HG03103 (cell line): ENCODE measurements at regions not wholly inside any gene's neighbourhood (a gene's known extent, or its start where the extent isn't known, plus 50 kb on each side); places are given as distances from the start of the nearest gene placed in this dataset.
"Not testable (repeated sequence)": the region's sequence is repeated elsewhere in the genome, so short reads cannot be mapped to it uniquely, and the experiment has no call there.

Experiments used
- ATAC-seq: cut with Tn5 transposase; IDR thresholded peaks from one replicate; pipeline ENCODE4 v1.9.1; 2021; ENCODE audit warnings: low read depth; ENCODE audit not compliant: unreplicated experiment

DNA sequence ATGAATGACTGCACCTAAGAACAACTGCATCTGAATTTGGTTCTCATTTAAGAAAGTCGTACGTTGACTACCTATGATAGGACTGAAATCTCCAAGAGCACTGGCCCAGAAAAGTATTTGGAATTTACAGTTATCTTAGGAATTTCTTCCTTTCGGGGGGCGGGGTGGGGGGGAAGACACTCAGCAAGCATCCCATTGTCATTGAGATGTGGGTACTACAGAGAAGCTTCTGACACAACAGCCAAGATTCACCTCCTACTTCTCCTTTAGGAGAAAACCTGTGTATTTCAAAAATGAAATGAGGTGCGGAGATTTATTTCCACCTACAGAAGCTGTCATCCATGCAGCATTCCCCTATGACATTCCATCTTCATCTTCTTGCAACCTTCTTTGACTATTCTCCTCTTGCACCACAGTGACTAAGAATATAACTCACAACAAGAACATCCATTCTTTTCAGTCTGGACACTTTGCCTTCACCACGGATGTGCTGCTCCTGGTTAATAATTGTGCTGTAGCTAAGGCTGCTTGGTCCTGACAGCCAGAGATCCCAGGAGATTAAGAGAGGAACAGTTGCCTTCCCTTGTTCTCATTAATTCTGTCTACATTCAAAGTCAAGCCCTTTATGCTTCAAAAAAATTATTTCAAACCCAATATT, 98.4 kb upstream of the FRMD4A start:
- no peak for ATAC-seq

DNA sequence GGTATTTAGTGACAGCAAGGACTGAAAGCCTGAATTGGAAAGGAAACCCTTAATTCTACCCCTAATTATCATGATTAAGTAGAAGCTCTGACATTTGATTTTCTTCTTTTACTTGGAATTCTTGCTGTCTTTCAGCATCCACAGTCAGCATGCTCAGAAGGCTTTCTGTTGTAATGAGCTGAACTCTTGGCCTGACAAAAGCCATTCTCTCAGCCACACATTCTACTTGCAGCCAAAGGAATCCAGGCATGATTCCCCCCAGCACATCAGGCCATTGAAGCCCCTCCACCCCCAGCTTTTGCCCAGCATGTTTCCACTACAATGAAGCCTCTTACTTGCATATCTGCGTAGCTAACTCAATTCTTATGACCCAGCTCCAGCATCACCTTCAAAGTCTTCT, 94.3 kb upstream of the FRMD4A start:
- ATAC-seq = no peak

DNA sequence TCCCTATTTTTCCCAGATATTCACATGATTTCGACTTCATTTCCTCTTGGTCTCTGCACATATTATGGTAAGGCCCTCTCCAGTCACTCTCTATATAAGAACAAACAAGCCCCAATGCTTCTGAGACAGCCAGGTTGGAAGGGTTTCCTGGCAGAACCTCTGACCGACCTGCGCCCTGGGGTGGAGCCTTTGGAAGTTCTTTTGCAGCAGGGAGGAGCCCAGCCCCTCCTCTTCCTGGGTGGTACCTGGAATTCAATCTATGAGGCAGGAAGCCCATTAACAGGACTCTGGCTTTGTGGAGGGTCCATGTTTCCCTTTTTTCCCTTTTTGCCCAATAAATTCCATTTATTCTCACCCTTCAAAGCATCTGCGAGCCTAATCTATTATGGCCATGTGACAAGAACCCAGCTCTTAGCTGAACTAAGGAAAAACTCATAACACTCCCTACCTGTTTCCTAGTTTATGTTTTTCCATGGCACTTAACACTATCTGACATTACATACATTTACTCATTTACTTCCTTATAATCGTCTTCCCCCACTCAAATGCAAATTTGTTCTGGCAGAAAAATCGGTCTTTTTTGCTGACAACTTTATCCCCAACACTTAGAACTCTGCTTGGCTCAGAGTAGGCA, 92.5 kb upstream of the FRMD4A start:
- no peak for ATAC-seq

DNA sequence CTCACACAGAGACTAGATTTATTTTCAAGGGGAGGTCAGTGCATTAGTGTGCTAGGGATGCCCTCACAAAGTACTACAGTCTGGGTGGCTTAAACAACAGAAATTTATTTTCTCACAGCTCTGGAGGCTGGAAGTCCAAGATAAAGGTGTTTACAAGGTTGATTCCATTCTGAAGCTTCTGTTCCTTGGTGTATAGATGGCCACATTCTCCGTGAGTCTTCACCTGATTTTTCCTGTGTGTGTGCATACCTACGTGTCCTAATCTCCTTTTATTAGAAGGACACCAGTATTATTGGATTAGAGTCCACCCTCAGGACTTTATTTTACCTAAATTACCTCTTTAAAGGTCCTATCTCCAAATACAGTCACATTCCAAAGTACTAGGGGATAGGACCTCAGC, 91.7 kb upstream of the FRMD4A start:
- no peak for ATAC-seq

DNA sequence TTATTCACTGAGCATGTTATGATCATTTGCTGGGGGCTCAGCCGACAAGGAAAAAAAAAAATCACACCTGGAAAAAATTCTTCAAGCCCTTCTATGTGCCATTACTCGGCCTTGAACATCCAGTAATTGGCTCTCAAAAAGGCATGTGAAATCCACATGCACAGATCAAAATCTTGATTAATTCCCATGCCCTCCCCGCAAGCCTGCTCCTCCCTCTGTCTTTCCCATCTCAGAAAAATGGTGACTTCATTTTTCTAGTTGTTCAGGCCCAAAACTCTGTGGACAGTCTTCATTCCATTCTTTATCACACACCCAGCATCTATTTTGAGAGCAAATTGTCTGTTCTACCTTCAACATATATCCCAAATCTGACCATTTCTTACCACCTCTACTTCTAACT, 91.2 kb upstream of the FRMD4A start:
- ATAC-seq = no peak

DNA sequence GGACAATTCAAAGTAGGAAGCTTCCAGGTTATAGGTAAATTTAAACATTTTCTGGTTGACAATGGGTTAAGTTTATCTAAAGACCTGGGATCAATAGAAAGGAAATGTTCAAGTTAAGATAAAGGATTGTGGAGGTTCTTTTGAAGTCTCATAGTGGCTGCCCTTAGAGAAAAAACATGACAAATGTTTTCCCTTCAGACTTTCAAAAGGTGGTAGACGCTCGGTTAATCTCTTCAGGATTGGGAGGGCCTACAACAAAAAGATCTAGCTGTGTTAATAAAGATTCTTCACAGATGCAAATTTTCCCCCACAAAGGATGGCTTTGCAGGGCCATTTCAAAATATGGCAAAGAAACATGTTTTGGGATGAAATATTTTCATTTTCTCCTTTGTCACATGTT, 86.6 kb upstream of the FRMD4A start:
- ATAC-seq = not testable (repeated sequence)

DNA sequence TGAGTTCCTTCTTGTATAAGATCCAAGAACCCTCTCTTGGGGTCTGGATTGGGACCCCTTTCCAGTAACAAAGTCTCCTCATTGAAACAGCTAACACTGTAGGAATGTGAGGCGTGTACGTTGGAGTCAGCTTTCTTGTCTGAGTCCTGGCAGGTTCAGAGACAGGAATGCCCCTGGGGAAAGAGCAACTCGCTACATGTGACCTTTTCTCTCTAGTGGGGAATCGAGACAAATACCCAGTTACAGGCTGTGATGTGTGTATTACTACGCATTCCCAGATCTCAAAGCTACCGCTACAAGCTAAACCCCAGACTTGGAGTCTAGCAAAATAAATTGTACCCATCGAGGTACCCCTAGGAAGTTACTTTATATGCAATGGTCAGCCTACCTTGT, 85.6 kb upstream of the FRMD4A start:
- no peak for ATAC-seq

DNA sequence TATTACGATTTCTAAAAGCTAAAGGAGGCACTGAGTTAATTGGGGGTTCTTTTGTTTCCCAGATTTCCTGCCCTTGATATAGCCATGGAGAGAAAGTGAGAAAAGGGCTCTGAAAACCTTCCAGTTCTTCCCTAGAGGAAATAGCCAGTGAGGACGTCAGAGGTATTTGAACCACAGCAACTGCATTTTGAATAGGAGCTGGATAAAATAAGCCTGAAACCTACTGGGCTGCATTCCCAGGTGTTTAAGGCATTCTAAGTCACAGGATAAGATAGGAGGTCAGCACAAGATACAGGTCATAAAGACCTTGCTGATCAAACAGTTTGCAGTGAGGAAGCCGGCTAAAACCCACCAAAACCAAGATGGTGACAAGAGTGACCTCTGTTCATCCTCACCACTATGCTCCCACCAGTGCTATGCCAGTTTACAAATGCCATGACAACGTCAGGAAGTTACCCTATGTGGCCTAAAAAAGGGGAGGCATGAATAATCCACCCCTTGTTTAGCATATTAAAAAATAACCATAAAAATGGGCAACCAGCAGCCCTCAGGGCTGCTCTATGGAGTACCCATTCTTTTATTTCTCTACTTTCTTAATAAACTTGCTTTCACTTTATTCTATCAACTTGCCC, 85.1 kb upstream of the FRMD4A start:
- no peak for ATAC-seq

DNA sequence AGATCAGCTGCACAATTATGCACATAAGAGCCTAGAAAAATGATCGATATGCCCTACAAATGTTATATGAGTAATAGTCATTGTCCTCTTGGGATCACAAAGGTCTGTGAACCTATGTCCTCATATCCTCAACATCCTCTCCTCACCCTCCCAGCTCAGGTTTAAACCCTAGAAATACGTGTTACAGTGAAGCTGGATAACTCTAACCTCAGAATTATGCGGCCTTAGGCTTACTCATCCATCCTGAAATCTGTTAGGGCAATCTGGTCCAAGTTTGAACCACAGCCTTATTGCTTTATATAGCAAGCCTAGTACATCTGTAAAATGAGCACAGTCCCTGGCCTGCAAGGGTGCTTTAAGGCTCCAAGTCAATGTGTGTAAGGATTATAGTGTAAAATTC, 84.2 kb upstream of the FRMD4A start:
- ATAC-seq = no peak

DNA sequence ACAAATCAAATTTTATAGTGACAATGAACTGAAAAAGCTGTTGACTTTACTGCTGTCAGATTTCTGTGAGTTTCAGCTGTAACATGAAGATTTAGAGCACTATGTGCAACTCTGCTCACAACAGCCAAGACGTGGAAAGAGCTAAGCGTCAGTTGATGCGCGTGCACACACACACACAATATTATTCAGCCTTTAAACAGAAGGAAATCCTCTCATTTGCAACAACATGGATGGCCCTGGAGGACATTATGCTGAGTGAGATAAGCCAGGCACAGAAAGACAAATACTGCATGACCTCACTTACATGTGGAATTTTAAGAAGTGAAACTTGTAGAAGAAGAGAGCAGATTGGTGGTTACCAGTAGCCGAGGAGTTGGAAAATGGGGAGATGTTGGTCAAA, 82.8 kb upstream of the FRMD4A start:
- ATAC-seq = no peak

DNA sequence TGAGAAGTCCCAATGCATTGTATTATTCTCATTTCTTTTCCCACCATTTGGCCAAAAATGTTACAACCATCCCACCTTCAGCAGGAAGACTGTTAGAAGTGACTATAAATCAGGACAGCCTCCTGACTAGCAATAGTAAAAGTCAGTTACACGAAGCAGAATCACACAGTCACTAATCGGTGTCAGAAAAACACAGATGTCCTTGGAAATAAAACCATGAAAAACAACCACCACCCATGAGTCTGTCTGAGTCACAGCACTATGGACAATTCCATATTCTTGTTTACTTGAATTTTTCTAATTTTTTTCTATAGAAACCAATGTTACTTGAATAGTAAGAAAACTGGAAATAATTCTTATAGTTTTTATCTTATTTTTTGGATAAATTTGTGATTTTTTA, 81.9 kb upstream of the FRMD4A start:
- no peak for ATAC-seq

DNA sequence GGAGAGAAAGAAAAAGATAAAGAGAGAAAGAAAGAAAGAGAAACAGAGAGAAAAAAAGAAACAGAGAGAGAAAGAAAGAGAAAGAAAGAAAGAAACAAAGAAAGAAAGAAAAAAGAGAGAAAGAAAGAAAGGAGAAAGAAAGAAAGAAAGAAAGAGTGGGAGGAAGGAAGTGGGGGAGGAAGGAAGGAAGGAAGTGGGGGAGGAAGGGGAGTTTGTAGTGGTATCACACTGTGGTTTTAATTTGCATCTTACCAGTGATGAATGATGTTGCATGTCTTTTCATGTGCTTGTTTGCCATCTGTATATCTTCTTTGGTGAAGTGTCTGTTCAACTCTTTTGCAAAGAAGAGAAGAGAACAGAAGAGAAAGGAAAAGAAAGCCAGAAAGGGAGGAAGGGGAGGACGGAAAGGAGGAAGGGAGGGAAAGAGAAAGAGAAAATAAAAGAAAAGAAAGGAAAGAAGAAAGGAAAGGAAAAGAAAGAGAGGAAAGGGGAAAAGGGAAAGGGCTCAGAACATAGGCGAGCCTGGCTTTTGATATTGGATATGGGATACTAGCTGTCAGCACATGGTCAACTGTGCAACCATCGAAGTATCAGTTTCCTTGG, 79.2 kb upstream of the FRMD4A start:
- no peak for ATAC-seq

DNA sequence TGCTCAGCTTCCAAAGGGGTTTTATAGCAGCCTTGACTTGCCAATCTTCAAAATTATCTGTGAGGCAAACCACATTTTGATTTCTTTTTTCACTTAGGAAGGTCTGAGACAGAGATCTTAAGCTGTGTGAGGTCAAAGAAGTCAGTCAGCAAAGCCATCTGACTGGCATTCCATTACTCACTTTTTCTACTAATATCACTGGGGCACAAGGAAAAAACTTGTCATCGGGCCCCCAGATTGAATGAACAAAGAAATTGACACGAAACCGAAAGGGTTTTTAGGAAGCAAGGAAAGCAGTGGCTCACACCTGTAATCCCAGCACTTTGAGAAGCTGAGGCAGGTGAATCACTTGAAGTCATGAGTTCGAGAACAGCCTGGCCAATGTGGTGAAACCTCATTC, 78.5 kb upstream of the FRMD4A start:
- ATAC-seq = no peak

DNA sequence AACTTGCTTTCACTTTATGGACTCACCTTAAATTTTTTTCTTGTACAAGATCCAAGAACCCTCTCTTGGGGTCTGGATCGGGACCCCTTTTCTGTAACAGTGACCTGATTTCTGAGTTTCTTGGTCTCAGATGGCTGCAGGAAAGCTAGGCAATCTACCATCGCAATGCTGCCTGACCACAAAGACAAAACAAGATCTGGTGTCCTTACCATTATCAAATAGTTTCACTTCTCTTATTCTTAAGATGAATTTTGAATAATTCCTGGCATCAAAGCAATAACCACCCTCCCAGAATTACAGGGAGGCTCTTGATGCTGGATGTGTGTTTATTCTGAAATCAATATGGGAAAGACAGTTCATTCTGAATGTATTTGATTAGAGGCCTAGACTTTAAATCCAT, 77.4 kb upstream of the FRMD4A start:
- ATAC-seq = no peak

DNA sequence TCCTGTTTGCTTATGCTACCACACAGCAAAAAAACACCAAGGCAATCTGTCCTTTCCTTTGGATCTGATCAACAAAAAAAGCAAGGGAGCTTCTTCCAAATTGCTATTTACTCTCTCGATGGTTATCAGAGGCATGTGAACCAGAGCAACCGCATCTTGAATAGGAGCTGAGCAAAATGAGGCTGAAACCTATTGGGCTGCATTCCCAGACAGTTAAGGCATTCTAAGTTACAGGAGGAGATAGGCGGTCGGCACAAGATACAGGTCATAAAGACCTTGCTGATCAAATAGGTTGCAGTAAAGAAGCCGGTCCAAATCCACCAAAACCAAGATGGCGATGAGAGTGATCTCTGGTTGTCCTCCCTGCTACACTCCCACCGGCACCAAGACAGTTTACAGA, 76.8 kb upstream of the FRMD4A start:
- ATAC-seq = no peak

DNA sequence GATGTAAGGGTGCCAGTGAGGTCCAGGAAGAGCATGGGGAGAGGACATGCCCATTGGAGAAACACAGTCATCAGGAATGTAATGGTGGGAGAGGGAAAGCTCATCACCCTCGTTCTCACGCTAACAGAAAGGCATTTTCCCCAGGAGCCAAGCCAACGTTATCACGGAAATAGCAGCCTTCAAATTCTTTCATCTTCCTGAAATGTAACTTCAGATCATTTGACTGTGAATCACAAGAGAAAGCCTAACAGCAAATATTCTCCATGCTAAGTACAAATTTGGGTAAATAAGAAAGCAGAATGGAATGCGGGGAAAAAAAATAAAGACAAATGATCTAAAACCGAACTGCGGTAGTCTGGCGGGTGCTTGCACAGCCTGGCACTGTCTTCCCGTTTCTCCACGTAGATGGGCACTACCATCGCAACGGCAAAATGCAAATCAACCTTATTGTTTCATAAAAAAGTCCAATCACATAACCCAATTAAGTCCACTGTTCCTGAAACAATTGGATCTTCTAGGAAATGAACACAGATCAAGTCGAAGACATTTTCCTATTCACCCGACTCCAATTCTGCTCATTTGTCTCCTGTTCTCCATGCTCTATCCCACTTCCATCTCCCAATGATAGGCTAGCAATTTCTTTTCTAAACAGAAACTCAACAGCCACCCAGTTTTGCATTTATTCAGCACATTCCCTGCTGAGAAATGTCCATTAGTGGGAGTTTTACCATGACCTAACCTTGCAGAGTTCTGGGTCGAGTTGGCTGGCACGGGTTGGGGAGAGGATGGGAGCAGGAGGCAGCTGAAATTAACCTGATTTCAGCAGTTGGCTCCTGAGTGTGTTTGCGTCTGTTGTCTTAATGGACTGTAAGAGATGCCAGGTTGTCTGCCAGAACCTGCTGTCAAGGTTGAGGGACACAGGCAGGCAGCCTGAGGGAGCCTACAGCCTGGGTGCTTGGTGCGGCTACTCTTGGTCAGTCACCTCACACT, 74.6 kb upstream of the FRMD4A start:
- no peak for ATAC-seq

DNA sequence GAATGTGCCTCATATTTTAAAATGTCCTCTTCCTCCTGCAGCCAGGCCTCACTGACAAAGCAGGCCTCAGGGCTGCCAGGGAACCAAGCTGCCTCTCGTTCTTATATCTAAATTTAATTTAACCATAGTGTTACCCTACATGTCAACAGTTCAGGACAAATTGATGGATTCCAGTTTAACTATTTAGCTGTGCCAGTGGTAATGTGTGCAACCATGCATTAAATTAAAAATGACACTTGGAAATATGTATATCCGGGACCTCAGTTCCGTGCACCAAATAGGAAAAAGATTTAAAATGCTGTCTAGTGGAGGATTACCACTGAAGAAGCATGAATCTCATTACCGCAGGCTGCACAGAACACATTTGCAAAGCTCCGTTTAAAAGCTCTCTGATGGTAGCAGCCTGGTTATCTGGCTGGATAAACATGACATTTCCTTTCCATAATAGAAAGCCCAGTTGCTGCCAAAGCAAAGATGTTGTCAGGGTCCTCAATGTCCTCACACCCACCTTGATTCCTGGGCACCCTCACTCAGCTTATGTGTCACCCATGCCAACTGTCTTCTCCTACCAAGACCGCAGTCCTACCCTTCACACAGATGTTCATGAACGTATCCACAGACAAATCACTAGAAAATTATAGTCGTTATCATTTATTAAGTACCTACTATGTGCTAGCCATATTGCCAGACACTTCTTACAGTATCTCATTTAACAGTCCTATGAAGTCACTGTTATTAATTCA, 73.3 kb upstream of the FRMD4A start:
- no peak for ATAC-seq

DNA sequence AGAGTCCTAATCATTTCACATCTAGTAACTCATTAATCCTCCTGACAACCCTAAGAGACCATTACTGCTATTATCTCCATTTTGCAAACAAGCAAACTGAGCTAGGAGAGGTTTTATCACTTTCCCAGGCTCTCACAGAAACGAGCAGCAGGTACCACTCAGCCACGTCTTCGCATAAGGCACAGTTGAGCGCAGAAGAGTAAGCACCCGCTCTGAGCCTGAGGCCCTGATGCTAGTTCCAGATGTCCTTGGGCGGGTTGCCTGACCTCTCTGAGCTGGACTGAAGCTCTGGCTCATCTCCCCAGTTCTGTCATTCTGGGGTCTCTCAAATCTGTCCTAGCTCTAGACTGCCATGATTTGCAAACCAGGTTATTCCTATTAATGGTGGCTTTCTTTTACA, 72.6 kb upstream of the FRMD4A start:
- ATAC-seq = no peak

DNA sequence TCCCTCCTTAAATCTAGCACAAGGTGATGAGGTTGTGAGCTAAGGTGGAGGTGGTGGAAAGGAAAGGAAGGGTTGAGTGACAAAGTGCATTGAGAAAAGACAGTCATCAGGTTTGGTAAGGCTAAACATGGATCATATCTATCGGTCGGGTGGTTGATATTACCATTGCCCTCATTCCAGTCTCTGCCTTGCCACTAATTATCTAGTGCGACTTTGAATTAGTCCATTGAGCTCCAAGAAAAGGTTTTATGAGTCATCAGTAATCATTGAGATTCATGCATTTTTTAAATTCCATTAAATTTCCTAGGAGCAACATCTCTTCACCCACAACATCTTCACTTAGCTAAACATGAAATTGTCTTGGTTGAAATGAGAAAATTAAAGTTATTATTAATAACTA, 68.9 kb upstream of the FRMD4A start:
- ATAC-seq = no peak

DNA sequence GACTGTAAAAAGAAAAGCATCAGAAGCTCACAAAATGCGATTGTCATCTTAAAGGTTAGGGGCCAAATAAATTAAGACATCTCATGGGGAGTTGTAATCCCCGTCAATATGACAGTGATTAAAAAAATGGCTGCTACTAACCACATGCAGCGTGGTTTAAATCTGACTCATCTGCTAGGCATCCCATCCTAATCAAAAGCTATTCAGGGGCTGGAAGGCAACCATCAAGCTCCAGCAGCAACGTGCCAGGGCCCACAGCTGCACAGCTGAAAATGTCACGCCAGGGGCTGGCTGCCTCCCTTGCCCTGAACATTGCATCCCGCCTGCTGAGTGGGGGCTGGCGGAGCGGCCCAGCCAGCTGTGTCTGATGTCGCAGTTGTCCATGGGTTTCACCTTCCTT, 66.3 kb upstream of the FRMD4A start:
- ATAC-seq = no peak
